Liver (tissue), 8 donors: ENCODE measurements at regions not wholly inside any gene's neighbourhood (a gene's known extent, or its start where the extent isn't known, plus 50 kb on each side); places are given as distances from the start of the nearest gene placed in this dataset.

ENCODE experiments used
- DNase-seq: peaks from one replicate; pipeline ENCODE4 v3.0.0-alpha.2; 2017; ENCODE audit warnings: low spot score
- H3K27ac ChIP-seq, 2 donors: one replicate each; pipeline ENCODE4 v1.7.0; 2013; ENCODE audit warnings: inconsistent platforms in 2 of 2, low read length in 2 of 2, control low read depth in 1 of 2, low read depth in 1 of 2, mild to moderate bottlenecking in 1 of 2
- H3K27me3 ChIP-seq, 4 donors: one replicate each; pipeline versions ENCODE4 v1.6.1 to v1.7.0; 2013; ENCODE audit warnings: low read length in 3 of 4, inconsistent platforms in 1 of 4, mild to moderate bottlenecking in 1 of 4, moderate library complexity in 1 of 4; ENCODE audit not compliant: control insufficient read depth in 4 of 4, insufficient read depth in 4 of 4
- H3K36me3 ChIP-seq, 4 donors: one replicate each; pipeline versions ENCODE4 v1.6.1 to v1.7.0; 2013; ENCODE audit warnings: low read length in 3 of 4, mild to moderate bottlenecking in 3 of 4, low read depth in 1 of 4, moderate library complexity in 1 of 4; ENCODE audit not compliant: control insufficient read depth in 4 of 4, insufficient read depth in 3 of 4
- H3K4me1 ChIP-seq, 4 donors: one replicate each; pipeline versions ENCODE4 v1.6.1 to v1.7.0; 2013; ENCODE audit warnings: low read length in 3 of 4, mild to moderate bottlenecking in 3 of 4, moderate library complexity in 1 of 4; ENCODE audit not compliant: control insufficient read depth in 4 of 4, insufficient read depth in 4 of 4
- H3K4me3 ChIP-seq, 3 donors: one replicate each; pipeline versions ENCODE4 v1.6.1 to v1.7.0; 2013; ENCODE audit warnings: low read length in 3 of 3, control low read depth in 1 of 3, low read depth in 1 of 3, mild to moderate bottlenecking in 1 of 3
- H3K9ac ChIP-seq, 2 donors: one replicate each; pipeline ENCODE4 v1.7.0; 2013; ENCODE audit warnings: low read length in 2 of 2, mild to moderate bottlenecking in 2 of 2, moderate library complexity in 2 of 2, control low read depth in 1 of 2, low read depth in 1 of 2
- H3K9me3 ChIP-seq, 4 donors: one replicate each; pipeline versions ENCODE4 v1.6.1 to v1.7.0; 2013; ENCODE audit warnings: low read length in 3 of 4; ENCODE audit not compliant: control insufficient read depth in 4 of 4
- ATF3 ChIP-seq: IDR thresholded peaks from 2 replicates; pipeline ENCODE4 v1.6.1; 2016; ENCODE audit warnings: antibody characterized with exemption
- CTCF ChIP-seq: fragments of 150-350 bp; IDR thresholded peaks from 2 replicates; pipeline ENCODE4 v1.5.1; 2017; ENCODE audit warnings: improper control_type of control experiment, low read depth, low read length; ENCODE audit not compliant: missing input control
- EGR1 ChIP-seq, 2 donors: IDR thresholded peaks; 2 replicates each; pipeline ENCODE4 v1.6.1; 2016 to 2018; ENCODE audit warnings: antibody characterized with exemption in 2 of 2, low read depth in 2 of 2
- FOXA1 ChIP-seq: IDR thresholded peaks from 2 replicates; pipeline ENCODE4 v1.6.1; 2016; ENCODE audit warnings: antibody characterized with exemption
- FOXA2 ChIP-seq: IDR thresholded peaks from 2 replicates; pipeline ENCODE4 v1.6.1; 2016; ENCODE audit warnings: antibody characterized with exemption
- GABPA ChIP-seq, 2 donors: IDR thresholded peaks in 1 of 2; conservative IDR thresholded peaks in 1 of 2; 2 replicates each; pipeline ENCODE4 v1.6.1; 2016; ENCODE audit warnings: antibody characterized with exemption in 2 of 2, mild to moderate bottlenecking in 1 of 2, moderate library complexity in 1 of 2
- HNF4A ChIP-seq, 2 donors: conservative IDR thresholded peaks; 2 replicates each; pipeline ENCODE4 v1.6.1; 2016; ENCODE audit warnings: antibody characterized with exemption in 2 of 2, mild to moderate bottlenecking in 2 of 2
- HNF4G ChIP-seq: IDR thresholded peaks from 2 replicates; pipeline ENCODE4 v1.6.1; 2016; ENCODE audit warnings: antibody characterized with exemption
- JUND ChIP-seq, 2 donors: IDR thresholded peaks; 2 replicates each; pipeline ENCODE4 v1.6.1; 2016; ENCODE audit warnings: antibody characterized with exemption in 2 of 2
- MAX ChIP-seq: IDR thresholded peaks from 2 replicates; pipeline ENCODE4 v1.6.1; 2016; ENCODE audit warnings: antibody characterized with exemption
- RAD21 ChIP-seq, 2 donors: IDR thresholded peaks; 2 replicates each; pipeline ENCODE4 v1.6.1; 2016; ENCODE audit warnings: antibody characterized with exemption in 2 of 2, mild to moderate bottlenecking in 2 of 2
- REST ChIP-seq: IDR thresholded peaks from 2 replicates; pipeline ENCODE4 v1.6.1; 2016; ENCODE audit warnings: antibody characterized with exemption, mild to moderate bottlenecking
- TAF1 ChIP-seq: conservative IDR thresholded peaks from 2 replicates; pipeline ENCODE4 v1.6.1; 2016; ENCODE audit warnings: antibody characterized with exemption, mild to moderate bottlenecking
- YY1 ChIP-seq: IDR thresholded peaks from 2 replicates; pipeline ENCODE4 v1.6.1; 2016; ENCODE audit warnings: antibody characterized with exemption, mild to moderate bottlenecking
- ZBTB33 ChIP-seq: IDR thresholded peaks from 2 replicates; pipeline ENCODE4 v1.6.1; 2016; ENCODE audit warnings: antibody characterized with exemption
- WGBS: extraction: QIAGEN DNeasy Blood & Tissue Kit; methylation state at CpG from one replicate; pipeline ENCODE4 v1.1.7; 2013; 5-methylcytosine and 5-hydroxymethylcytosine counted together
- donor health status: healthy.
- donor health status: healthy.
- donor health status: healthy.
- donor health status: healthy.
- donor health status: healthy.

GRCh38 chr12:46898152-46898931 lies 72.5 kb upstream of the SLC38A4 start:
- 85% methylated on average over 2 of the region's 2 CpGs for WGBS
- no peak overlapping the region for H3K9ac ChIP-seq
- no peak overlapping the region for H3K4me3 ChIP-seq
- no peaks in the 10 kb centered on the region for H3K9me3 ChIP-seq
- no peaks in the 10 kb centered on the region for H3K36me3 ChIP-seq
- no peak for TF ChIP-seq HNF4G
- TF ChIP-seq CTCF = no peak
- TF ChIP-seq ZBTB33 = no peak
- TF ChIP-seq MAX = no peak
- TF ChIP-seq HNF4A (conservative IDR thresholded peaks at IDR 0.05) = no peak
- TF ChIP-seq JUND (IDR thresholded peaks at IDR 0.05) = no peak
- TF ChIP-seq GABPA (IDR thresholded peaks at IDR 0.05 in 1 of 2, conservative IDR thresholded peaks at IDR 0.05 in 1 of 2) = no peak
- TF ChIP-seq RAD21 (IDR thresholded peaks at IDR 0.05) = no peak
- TF ChIP-seq REST = no peak
- TF ChIP-seq FOXA1 = no peak
- no peak for TF ChIP-seq EGR1 (IDR thresholded peaks at IDR 0.05; ENCODE audit: low read depth in 2 of 2)
- TF ChIP-seq YY1 = no peak
- TF ChIP-seq FOXA2 = no peak
- H3K27ac ChIP-seq = no peak overlapping the region
- no peaks in the 10 kb centered on the region for H3K27me3 ChIP-seq
- peaks cover 2 to 5% (median 4%) of the 10 kb centered on the region in 4 donors for H3K4me1 ChIP-seq
- DNase-seq = no peak

- H3K27me3 ChIP-seq = no peaks in the 10 kb centered on the region
- no peaks in the 10 kb centered on the region for H3K36me3 ChIP-seq
- no peak overlapping the region for H3K4me3 ChIP-seq
- WGBS = 87% methylated on average over 1 of the region's 1 CpG
- peaks cover 2 to 5% (median 4%) of the 10 kb centered on the region in 4 donors for H3K4me1 ChIP-seq
- TF ChIP-seq HNF4A (conservative IDR thresholded peaks at IDR 0.05) = no peak
- TF ChIP-seq EGR1 (IDR thresholded peaks at IDR 0.05; ENCODE audit: low read depth in 2 of 2) = no peak
- TF ChIP-seq FOXA1 = no peak
- TF ChIP-seq YY1 = no peak
- no peak for TF ChIP-seq ATF3
- no peak for TF ChIP-seq GABPA (IDR thresholded peaks at IDR 0.05 in 1 of 2, conservative IDR thresholded peaks at IDR 0.05 in 1 of 2)
- TF ChIP-seq JUND (IDR thresholded peaks at IDR 0.05) = no peak
- TF ChIP-seq RAD21 (IDR thresholded peaks at IDR 0.05) = no peak
- TF ChIP-seq TAF1 = no peak
- H3K9me3 ChIP-seq = no peaks in the 10 kb centered on the region
- H3K9ac ChIP-seq = no peak overlapping the region
- no peak overlapping the region for H3K27ac ChIP-seq
- no peak for DNase-seq
Measured at GRCh38 chr12:46898989-46899388, 73.2 kb upstream of the SLC38A4 start.
